ENCODE measurements at regions not wholly inside any gene's neighbourhood (a gene's known extent, or its start where the extent isn't known, plus 50 kb on each side); places are given as distances from the start of the nearest gene placed in this dataset.

GRCh38 chr20:22801528-22801927 lies 217.2 kb upstream of the FOXA2 start:
- no peaks in the 10 kb centered on the region for H4K20me1 ChIP-seq (ENCODE audit: control insufficient read depth, extremely low read depth, insufficient read depth, low read length)
- no peak overlapping the region for H3K9ac ChIP-seq (ENCODE audit: insufficient read depth, low read length)
- no peaks in the 10 kb centered on the region for H3K36me3 ChIP-seq (ENCODE audit: control insufficient read depth, insufficient read depth, low read length)
- H3K4me1 ChIP-seq (ENCODE audit: control insufficient read depth, extremely low read depth, insufficient read depth, low read length) = peaks cover 9% of the 10 kb centered on the region
- no peak overlapping the region for H2AFZ ChIP-seq (ENCODE audit: low read length)
- DNase-seq (ENCODE audit: low read depth in 2 of 2) = no peak
- H3K4me3 ChIP-seq (replicated peaks in 1 of 4; ENCODE audit: control extremely low read depth in 1 of 4, insufficient read depth in 1 of 4, low read depth in 3 of 4, low read length in 4 of 4) = no peak overlapping the region
- H3K27me3 ChIP-seq (ENCODE audit: control insufficient read depth, insufficient read depth, low read length) = no peaks in the 10 kb centered on the region
- no peak overlapping the region for H3K4me2 ChIP-seq (ENCODE audit: extremely low read depth, insufficient read depth, low read length)
- no peaks in the 10 kb centered on the region for H3K9me3 ChIP-seq (ENCODE audit: control insufficient read depth, insufficient read depth, low read depth, low read length)
- no peak for TF ChIP-seq EZH2 (IDR thresholded peaks at IDR 0.05; ENCODE audit: low read length, missing control alignments)
- TF ChIP-seq, protein P1, sequence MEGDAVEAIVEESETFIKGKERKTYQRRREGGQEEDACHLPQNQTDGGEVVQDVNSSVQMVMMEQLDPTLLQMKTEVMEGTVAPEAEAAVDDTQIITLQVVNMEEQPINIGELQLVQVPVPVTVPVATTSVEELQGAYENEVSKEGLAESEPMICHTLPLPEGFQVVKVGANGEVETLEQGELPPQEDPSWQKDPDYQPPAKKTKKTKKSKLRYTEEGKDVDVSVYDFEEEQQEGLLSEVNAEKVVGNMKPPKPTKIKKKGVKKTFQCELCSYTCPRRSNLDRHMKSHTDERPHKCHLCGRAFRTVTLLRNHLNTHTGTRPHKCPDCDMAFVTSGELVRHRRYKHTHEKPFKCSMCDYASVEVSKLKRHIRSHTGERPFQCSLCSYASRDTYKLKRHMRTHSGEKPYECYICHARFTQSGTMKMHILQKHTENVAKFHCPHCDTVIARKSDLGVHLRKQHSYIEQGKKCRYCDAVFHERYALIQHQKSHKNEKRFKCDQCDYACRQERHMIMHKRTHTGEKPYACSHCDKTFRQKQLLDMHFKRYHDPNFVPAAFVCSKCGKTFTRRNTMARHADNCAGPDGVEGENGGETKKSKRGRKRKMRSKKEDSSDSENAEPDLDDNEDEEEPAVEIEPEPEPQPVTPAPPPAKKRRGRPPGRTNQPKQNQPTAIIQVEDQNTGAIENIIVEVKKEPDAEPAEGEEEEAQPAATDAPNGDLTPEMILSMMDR (conservative IDR thresholded peaks at IDR 0.05 in 1 of 2, IDR thresholded peaks at IDR 0.05 in 1 of 2; ENCODE audit: low read depth in 1 of 2, low read length in 2 of 2) = no peak
- H3K79me2 ChIP-seq (ENCODE audit: control insufficient read depth, insufficient read depth, low read length) = no peaks in the 10 kb centered on the region
- no peak overlapping the region for H3K27ac ChIP-seq (ENCODE audit: insufficient read depth, low read length)

- Histone ChIP-seq H3K4me1 (ENCODE audit: control insufficient read depth, extremely low read depth, insufficient read depth, low read length) (peaks cover 3% of the 10 kb centered on the region), H2AFZ (ENCODE audit: low read length) (no peak overlapping the region), H3K4me3 (replicated peaks in 1 of 4; ENCODE audit: control extremely low read depth in 1 of 4, insufficient read depth in 1 of 4, low read depth in 3 of 4, low read length in 4 of 4) (no peak overlapping the region), H3K36me3 (ENCODE audit: control insufficient read depth, insufficient read depth, low read length) (no peaks in the 10 kb centered on the region), H3K4me2 (ENCODE audit: extremely low read depth, insufficient read depth, low read length) (no peak overlapping the region), H3K9ac (ENCODE audit: insufficient read depth, low read length) (no peak overlapping the region), H3K27me3 (ENCODE audit: control insufficient read depth, insufficient read depth, low read length) (no peaks in the 10 kb centered on the region), H3K9me3 (ENCODE audit: control insufficient read depth, insufficient read depth, low read depth, low read length) (no peaks in the 10 kb centered on the region), H3K79me2 (ENCODE audit: control insufficient read depth, insufficient read depth, low read length) (no peaks in the 10 kb centered on the region), H3K27ac (ENCODE audit: insufficient read depth, low read length) (no peak overlapping the region), H4K20me1 (ENCODE audit: control insufficient read depth, extremely low read depth, insufficient read depth, low read length) (no peaks in the 10 kb centered on the region)
- no peak for TF ChIP-seq EZH2 (IDR thresholded peaks at IDR 0.05; ENCODE audit: low read length, missing control alignments)
- TF ChIP-seq, protein P1 (conservative IDR thresholded peaks at IDR 0.05 in 1 of 2, IDR thresholded peaks at IDR 0.05 in 1 of 2; ENCODE audit: low read depth in 1 of 2, low read length in 2 of 2) = no peak
- DNase-seq (ENCODE audit: low read depth in 2 of 2) = no peak
Observed at GRCh38 chr20:22802296-22802695, 217.9 kb upstream of the FOXA2 start.

- H3K36me3 ChIP-seq (ENCODE audit: control insufficient read depth, insufficient read depth, low read length) = no peaks in the 10 kb centered on the region
- no peak overlapping the region for H2AFZ ChIP-seq (ENCODE audit: low read length)
- H3K4me2 ChIP-seq (ENCODE audit: extremely low read depth, insufficient read depth, low read length) = no peak overlapping the region
- H3K9ac ChIP-seq (ENCODE audit: insufficient read depth, low read length) = no peak overlapping the region
- peak; percentile 84 to 86 for DNase-seq (ENCODE audit: low read depth in 2 of 2)
- no peaks in the 10 kb centered on the region for H4K20me1 ChIP-seq (ENCODE audit: control insufficient read depth, extremely low read depth, insufficient read depth, low read length)
- H3K27me3 ChIP-seq (ENCODE audit: control insufficient read depth, insufficient read depth, low read length) = no peaks in the 10 kb centered on the region
- H3K4me3 ChIP-seq (replicated peaks in 1 of 4; ENCODE audit: control extremely low read depth in 1 of 4, insufficient read depth in 1 of 4, low read depth in 3 of 4, low read length in 4 of 4) = no peak overlapping the region
- H3K27ac ChIP-seq (ENCODE audit: insufficient read depth, low read length) = no peak overlapping the region
- H3K79me2 ChIP-seq (ENCODE audit: control insufficient read depth, insufficient read depth, low read length) = no peaks in the 10 kb centered on the region
- H3K9me3 ChIP-seq (ENCODE audit: control insufficient read depth, insufficient read depth, low read depth, low read length) = no peaks in the 10 kb centered on the region
- peaks cover 3% of the 10 kb centered on the region for H3K4me1 ChIP-seq (ENCODE audit: control insufficient read depth, extremely low read depth, insufficient read depth, low read length)
- TF ChIP-seq, protein P1 (conservative IDR thresholded peaks at IDR 0.05 in 1 of 2, IDR thresholded peaks at IDR 0.05 in 1 of 2; ENCODE audit: low read depth in 1 of 2, low read length in 2 of 2) = no peak
- TF ChIP-seq EZH2 (IDR thresholded peaks at IDR 0.05; ENCODE audit: low read length, missing control alignments) = no peak
Observed at GRCh38 chr20:22805219-22805618, 220.8 kb upstream of the FOXA2 start.
